ENCODE measurements at regions not wholly inside any gene's neighbourhood (a gene's known extent, or its start where the extent isn't known, plus 50 kb on each side); places are given as distances from the start of the nearest gene placed in this dataset.
"Not testable (repeated sequence)": the region's sequence is repeated elsewhere in the genome, so short reads cannot be mapped to it uniquely, and the experiment has no call there.

DNA sequence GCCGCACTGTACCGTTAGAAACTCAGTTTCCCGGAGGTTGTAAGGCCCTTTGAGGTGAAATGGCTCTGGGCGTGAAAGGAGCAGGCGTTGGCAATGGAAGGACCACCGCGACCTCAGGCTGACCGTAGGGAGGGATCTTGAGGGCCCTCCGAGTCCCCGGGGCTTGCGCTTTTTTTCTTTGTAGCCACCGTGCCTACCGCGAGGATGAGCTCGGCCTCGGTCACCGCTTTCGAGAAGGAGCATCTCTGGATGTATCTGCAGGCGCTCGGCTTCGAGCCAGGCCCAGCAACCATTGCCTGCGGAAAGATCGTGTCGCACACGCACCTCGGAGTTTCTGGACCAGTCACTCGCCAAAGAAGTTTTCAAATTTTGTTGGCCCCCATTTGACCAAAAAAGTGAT, 151.8 kb downstream of the POM121L12 start:
- TF ChIP-seq, protein P1, sequence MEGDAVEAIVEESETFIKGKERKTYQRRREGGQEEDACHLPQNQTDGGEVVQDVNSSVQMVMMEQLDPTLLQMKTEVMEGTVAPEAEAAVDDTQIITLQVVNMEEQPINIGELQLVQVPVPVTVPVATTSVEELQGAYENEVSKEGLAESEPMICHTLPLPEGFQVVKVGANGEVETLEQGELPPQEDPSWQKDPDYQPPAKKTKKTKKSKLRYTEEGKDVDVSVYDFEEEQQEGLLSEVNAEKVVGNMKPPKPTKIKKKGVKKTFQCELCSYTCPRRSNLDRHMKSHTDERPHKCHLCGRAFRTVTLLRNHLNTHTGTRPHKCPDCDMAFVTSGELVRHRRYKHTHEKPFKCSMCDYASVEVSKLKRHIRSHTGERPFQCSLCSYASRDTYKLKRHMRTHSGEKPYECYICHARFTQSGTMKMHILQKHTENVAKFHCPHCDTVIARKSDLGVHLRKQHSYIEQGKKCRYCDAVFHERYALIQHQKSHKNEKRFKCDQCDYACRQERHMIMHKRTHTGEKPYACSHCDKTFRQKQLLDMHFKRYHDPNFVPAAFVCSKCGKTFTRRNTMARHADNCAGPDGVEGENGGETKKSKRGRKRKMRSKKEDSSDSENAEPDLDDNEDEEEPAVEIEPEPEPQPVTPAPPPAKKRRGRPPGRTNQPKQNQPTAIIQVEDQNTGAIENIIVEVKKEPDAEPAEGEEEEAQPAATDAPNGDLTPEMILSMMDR (IDR thresholded peaks at IDR 0.05), result not testable (repeated sequence)
- TF ChIP-seq POLR2A (IDR thresholded peaks at IDR 0.05), result not testable (repeated sequence)
